Nucleus accumbens (tissue), 56 donors: ENCODE measurements at regions not wholly inside any gene's neighbourhood (a gene's known extent, or its start where the extent isn't known, plus 50 kb on each side); places are given as distances from the start of the nearest gene placed in this dataset.

Experiments used
- DNase-seq, 56 donors: peaks; one replicate each; lab custom pipeline; 2025; lab: John Stamatoyannopoulos, UW

DNA sequence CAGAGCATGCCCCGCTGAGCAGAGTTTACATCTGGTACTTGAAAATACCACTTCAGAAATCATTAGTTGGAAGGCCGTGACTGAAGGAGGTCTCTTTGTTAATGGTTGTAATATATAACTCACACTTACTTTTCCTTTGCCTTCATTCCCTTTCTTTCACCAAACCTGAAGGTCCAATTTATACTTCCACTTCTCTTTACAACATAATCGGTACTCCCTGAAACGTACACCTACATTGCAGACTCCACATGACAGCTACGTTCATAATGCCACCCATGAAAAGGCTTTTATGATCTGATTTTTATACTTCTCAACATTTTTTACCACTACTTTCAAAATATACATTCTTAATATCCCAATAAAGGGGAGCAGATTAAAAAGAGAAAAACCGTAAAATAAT, 298.7 kb downstream of the C4orf33 start:
- no peak for DNase-seq

DNA sequence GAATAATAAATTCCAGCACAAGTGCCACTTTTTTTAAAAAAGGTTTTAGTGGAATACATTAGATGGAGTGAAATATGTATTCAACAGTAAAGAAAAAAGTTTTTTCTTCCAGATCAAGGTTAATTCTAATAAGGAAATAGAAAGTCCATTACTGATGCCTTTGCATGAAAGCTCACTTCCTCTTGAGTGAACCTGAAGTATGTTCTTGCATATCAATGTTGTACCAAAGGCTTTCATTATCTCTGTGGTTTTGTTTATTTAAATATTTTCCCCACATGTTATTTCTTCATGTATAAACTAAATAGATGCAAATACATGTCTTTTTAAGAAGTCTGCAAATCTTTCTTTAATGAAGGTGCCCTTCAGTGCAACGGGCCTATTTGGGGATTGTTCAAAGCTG, 307.9 kb downstream of the C4orf33 start:
- DNase-seq: no peak

GRCh38 chr4:129410115-129410514, 314.2 kb downstream of the C4orf33 start:
- no peak for DNase-seq

GRCh38 chr4:129415004-129415403, 319.1 kb downstream of the C4orf33 start:
- no peak for DNase-seq

GRCh38 chr4:129420637-129421036, 324.7 kb downstream of the C4orf33 start:
- DNase-seq: no peak

DNA sequence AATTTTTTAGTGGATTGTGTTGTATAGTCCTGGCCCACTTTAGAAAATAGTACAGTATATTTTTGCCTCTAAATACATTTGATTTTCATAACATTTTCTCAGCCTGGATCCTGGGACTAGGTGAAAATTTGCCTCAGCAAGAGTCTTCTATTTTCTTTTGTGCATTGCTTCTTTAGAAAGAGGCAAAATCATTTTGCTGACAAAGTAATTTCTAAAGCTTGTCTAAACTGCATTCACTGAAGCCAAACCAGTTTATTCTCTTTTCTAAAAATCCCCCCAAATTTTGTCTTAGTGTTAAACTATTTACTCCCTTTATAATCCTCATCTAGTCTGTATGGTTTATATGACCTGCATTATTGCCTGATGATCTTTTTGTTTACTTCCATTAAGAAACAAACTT, 326.3 kb downstream of the C4orf33 start:
- no peak for DNase-seq

DNA sequence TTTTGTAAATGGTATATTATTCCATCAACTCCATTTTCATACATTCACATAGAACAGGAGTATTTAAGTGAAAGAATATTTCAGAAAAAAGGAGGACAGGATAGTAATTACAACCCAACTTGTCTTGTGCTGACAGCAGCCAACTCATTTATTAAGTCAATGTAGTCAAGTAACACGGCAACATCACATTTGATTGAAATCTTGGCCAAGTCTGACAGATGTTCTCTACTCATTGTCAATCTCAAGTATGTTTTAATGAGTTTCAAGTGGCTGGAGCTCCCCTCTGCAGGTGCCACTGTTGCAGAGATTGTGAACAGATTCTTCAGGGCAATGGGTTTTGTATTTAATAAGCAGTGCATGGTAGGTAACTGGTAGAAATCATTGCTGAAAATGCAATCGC, 332.5 kb downstream of the C4orf33 start:
- DNase-seq: no peak

DNA sequence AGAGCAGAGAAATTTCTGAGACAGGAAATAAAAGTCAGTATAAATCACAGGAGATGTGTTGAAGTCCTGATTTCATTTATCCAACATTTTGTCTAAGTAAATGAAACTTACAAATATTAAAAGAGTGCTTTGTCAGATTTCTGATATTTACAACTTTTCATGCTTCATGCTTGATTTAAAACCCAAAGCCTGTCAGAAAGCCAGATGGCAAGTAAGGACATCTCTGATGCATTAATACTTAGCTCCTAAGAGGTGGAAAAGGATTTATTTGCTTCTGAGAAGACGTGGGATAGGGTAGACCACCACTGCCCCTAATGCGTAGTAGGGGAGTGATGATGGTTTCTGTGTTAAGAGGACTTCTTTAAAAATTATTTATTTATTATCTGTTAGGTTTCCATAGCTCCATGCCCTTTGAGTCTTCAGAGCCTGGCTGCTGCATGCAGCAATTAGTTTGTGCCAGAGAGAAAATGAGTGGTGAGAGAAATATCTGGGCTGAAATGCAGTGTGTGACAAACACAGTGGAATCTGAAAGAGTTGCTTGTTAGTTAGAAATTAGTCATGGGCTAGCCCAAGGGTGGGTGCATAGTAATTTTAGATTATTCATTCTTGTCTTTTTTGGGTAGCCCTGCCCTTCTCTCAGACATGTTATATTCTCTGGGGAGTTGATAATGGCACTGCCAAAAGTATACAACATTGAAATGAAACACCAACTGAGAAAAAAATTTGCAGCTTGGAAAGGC, 333.8 kb downstream of the C4orf33 start:
- no peak for DNase-seq

GRCh38 chr4:129437347-129437746, 341.4 kb downstream of the C4orf33 start:
- DNase-seq: no peak

GRCh38 chr4:129438456-129438981, 342.6 kb downstream of the C4orf33 start:
- no peak for DNase-seq

DNA sequence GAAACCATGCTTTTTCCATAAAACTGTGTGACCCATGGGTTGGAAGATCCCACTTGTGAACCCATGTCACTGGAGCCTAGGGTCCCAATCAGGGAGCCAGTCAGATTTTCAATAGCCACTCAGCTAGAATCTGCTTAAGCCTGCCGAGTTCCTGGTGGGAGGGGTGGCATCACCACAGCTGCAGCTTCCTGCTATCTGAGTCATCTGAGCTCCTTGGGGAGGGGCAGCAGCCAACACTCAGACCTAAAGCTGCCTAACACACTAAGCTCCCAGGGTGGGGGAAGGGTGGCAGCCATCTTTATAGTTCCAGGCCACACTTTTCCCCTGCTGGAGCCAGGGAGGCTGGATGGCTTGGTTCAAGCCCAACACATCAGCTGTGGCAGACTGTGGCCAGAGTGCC, 350.1 kb downstream of the C4orf33 start:
- no peak for DNase-seq

DNA sequence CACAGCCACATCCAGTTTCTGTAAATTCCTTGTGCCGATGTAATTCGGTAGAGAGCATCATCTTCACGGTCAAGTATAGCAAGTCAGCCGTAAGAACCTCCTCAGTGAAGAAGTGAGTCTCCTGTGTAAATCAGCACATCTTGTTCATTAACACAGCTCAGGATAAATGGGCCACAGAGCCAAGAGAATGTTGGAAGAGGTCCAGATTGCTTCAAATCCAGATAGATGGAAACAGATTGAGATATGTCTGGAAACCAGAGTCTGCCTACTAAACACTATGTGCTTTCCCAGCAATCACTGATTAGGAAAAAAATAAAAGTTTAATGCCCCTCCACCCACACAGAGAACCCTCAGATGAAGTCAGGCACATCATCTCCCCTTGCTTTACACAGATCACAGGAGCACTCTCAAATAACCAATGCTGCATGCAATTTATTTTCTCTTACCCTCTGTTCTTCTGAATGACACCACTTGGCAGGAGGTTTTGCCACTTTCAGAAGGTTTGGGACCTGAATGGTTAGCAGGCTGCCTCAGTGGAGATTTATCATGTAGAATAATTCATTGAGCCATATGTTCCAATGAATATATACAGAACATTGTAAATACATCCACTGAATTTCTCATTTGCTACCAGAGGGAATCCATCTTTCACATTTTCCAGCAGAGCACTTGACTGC, 357.7 kb downstream of the C4orf33 start:
- DNase-seq: no peak

DNA sequence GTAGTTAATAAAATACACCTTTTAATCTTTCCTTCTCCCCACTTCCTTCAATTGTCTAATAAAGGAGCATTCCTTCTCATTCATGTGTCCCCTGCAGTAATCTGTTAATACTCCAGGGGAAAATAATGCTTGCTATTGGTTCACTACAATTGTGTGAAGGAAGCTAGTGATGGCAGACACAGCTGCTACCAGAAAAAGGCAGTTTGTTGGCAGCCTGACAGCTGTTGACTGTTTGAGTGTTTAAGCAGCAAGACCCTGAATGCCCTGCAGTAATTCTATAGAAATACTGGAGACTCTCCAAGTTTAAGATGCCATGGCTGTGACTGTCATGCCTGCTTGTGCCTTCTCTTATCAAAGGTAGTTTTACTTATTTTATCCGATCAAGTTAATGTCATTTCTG, 359.5 kb downstream of the C4orf33 start:
- peak in 2 of 56 donors; percentile 0 to 2 for DNase-seq

GRCh38 chr4:129468624-129469023, 372.7 kb downstream of the C4orf33 start:
- no peak for DNase-seq

GRCh38 chr4:129474698-129475097, 378.7 kb downstream of the C4orf33 start:
- no peak for DNase-seq

DNA sequence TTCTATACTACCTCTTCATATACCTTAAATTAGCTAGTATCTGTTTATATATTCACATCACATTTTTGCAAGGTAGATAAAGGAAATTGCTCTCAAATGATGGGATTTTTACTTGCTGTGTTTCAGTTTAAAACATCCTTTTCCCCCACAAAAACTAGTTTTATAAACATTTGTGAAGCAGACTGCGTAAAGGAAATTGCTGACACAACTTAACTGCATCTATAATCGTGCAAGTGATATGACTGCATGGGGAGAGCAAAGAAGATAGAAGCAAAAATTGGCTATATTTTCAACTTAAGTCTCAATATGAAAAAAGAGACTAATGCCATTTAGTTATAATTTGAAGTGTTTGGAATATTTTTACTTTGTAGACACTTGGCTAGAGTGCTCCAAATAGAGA, 385.2 kb downstream of the C4orf33 start:
- DNase-seq: no peak

- no peak for DNase-seq
These were observed 392.5 kb downstream of the C4orf33 start for GRCh38 chr4:129488427-129488826.

DNA sequence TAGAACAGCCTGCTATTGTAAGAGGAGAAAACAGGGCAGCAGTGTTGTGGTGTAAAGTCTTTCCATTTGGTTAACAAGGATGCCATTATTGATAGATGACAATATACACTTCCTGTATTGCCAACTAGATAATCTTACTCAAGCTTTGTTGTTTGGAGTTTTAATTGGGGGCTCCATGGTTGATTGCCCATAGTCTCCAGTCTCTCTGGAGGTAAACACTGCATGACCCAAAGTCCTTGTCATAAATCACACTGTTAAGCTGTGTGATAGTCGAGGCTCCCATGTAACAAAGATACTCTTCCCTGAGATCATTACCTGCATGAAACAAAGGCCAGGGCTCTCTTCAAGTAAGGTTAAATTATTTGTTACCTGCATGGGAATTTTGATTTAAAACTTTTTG, 394.6 kb downstream of the C4orf33 start:
- no peak for DNase-seq

DNA sequence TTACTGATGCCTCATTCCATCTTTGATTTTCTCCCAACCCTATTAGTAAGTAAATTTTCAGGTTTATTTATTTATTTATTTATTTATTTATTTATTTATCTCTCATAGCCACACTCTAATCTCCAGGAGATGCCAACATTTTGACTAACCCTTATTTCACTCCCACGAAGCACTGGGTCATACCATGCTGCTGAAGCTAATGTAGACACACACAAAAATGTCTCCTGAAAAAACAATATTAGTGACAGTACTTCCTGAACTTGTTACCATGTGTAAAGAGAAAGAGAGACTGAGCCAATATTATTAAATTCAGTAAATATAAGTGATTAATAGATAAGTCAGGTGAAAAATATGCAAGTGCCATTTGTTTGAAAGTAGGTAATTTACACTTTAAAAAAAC, 402.7 kb downstream of the C4orf33 start:
- DNase-seq: no peak

DNA sequence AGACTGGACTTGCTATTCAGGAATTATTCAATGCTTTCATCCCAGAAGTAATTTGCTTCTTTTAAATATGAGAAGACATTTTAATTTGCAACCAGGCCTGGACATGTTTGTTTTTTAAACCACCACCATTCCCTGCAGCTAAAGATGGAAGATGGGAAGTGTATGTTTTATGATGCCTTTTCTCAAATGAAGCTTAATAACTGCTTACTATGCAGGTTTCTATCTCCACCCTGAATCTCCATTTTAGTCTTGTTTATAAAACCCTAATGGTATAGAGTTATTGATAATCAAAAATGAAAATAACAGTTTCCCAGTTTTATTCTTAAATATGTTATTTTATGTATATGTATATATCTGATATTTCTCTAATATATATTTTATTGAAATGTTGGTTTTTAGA, 418.9 kb downstream of the C4orf33 start:
- no peak for DNase-seq

GRCh38 chr4:129515356-129515755, 419.4 kb downstream of the C4orf33 start:
- no peak for DNase-seq

DNA sequence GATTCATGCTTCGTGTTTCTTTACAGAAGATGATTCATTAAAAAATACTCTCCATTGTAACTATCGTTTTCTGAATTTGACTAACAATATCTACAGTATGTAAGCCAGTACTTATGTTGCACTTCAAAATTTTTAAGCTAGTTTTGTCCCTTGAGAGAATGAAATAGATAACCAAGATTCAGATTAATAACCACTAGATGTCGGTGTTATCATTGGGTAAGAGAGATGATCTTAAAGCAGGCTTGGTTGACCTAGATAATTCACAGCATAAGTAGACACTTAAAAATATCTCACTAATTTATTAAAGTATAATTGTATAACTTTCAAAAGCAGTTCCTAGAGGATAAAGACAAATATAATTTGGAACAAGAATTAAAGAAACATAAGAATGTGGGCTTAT, 430.9 kb downstream of the C4orf33 start:
- no peak for DNase-seq
